Natural killer cell (primary cell): ENCODE measurements at regions not wholly inside any gene's neighbourhood (a gene's known extent, or its start where the extent isn't known, plus 50 kb on each side); places are given as distances from the start of the nearest gene placed in this dataset.
A peak's percentile ranks its signal among the peaks of the same experiment; 100 is the strongest.

ENCODE experiments used
- ATAC-seq, 3 donors: fragments of 150-1000 bp in 2 of 3; fragments of 200-7000 bp in 1 of 3; cut with Tn5 transposase; 1 replicate in 1 of 3; 2 replicates in 2 of 3; pipeline ENCODE4 v1.10.0; 2021; ENCODE audit warnings: mild to moderate bottlenecking in 2 of 3, moderate library complexity in 2 of 3
- DNase-seq, 2 donors: peaks; one replicate each; pipeline versions ENCODE4 v3.0.0 to v3.0.0-alpha.2; 2013 to 2021; ENCODE audit warnings: mixed read lengths in 1 of 2
- H3K27ac ChIP-seq: one replicate; pipeline ENCODE4 v1.5.1; 2013; ENCODE audit warnings: mild to moderate bottlenecking, low read length
- H3K27me3 ChIP-seq: one replicate; pipeline ENCODE4 v1.6.1; 2013; ENCODE audit warnings: low read length; ENCODE audit not compliant: control insufficient read depth, insufficient read depth
- H3K36me3 ChIP-seq: one replicate; pipeline ENCODE4 v1.6.1; 2013; ENCODE audit warnings: low read length; ENCODE audit not compliant: control insufficient read depth, insufficient read depth
- H3K4me1 ChIP-seq: one replicate; pipeline ENCODE4 v1.6.1; 2013; ENCODE audit warnings: low read length; ENCODE audit not compliant: control insufficient read depth, insufficient read depth
- H3K4me3 ChIP-seq: one replicate; pipeline ENCODE4 v1.5.1; 2013; ENCODE audit warnings: low read length
- H3K9me3 ChIP-seq: one replicate; pipeline ENCODE4 v1.6.1; 2013; ENCODE audit warnings: low read length; ENCODE audit not compliant: control insufficient read depth, insufficient read depth
- H3K27ac Mint-ChIP-seq, 2 donors: one replicate each; pipeline ENCODE4 v1.8.0; 2022; ENCODE audit warnings: mild to moderate bottlenecking in 2 of 2, mixed read lengths in 2 of 2, moderate library complexity in 1 of 2
- H3K27me3 Mint-ChIP-seq, 2 donors: one replicate each; pipeline ENCODE4 v1.8.0; 2022; ENCODE audit warnings: low read depth in 2 of 2, mixed read lengths in 2 of 2
- H3K36me3 Mint-ChIP-seq: one replicate; pipeline ENCODE4 v1.8.0; 2022; ENCODE audit warnings: mixed read lengths
- H3K4me1 Mint-ChIP-seq, 2 donors: one replicate each; pipeline ENCODE4 v1.8.0; 2022; ENCODE audit warnings: mixed read lengths in 2 of 2
- H3K4me3 Mint-ChIP-seq: one replicate; pipeline ENCODE4 v1.8.0; 2022; ENCODE audit warnings: mild to moderate bottlenecking, moderate library complexity, mixed read lengths
- H3K9me3 Mint-ChIP-seq, 2 donors: one replicate each; pipeline ENCODE4 v1.8.0; 2022; ENCODE audit warnings: mixed read lengths in 2 of 2
- CTCF ChIP-seq: fragments of 200-600 bp; IDR thresholded peaks from one replicate; pipeline ENCODE4 v1.8.0; 2022; ENCODE audit warnings: antibody characterized with exemption
- WGBS: methylation state at CpG from one replicate; pipeline ENCODE4 v1.1.7; 2013; ENCODE audit warnings: missing lambda C conversion rate; ENCODE audit not compliant: insufficient coverage; 5-methylcytosine and 5-hydroxymethylcytosine counted together
- intact Hi-C: fragments of 100-400 bp; cut with micrococcal nuclease; formaldehyde crosslinking; loops from one replicate; pipeline ENCODE4 v1.14.2; 2022

GRCh38 chr15:66851311-66852063 is 149.5 kb downstream of the SMAD6 start:
- H3K27me3 Mint-ChIP-seq = peaks cover 3 to 6% of the 10 kb centered on the region in 2 donors
- intact Hi-C loops = loop anchor here (1.0 kb wide), 1 partner anchor 248 kb away; no protein-coding TSS in a partner anchor
- H3K4me3 Mint-ChIP-seq = peak overlapping the region; percentile 17
- Histone ChIP-seq H3K27me3 (no peaks in the 10 kb centered on the region), H3K27ac (no peak overlapping the region), H3K4me3 (no peak overlapping the region), H3K4me1 (peaks cover 6% of the 10 kb centered on the region), H3K36me3 (no peaks in the 10 kb centered on the region), H3K9me3 (no peaks in the 10 kb centered on the region)
- TF ChIP-seq CTCF = peak; percentile 94
- H3K9me3 Mint-ChIP-seq = no peaks in the 10 kb centered on the region
- ATAC-seq (peak; percentile 87 to 100 (median 99)), DNase-seq (peak; percentile 65 to 84)
- WGBS = 24% methylated on average over 26 of the region's 26 CpGs
- no peak overlapping the region for H3K27ac Mint-ChIP-seq
- peaks cover 12 to 14% of the 10 kb centered on the region in 2 donors for H3K4me1 Mint-ChIP-seq
- H3K36me3 Mint-ChIP-seq = no peaks in the 10 kb centered on the region

GRCh38 chr15:66852064-66852905 is 150.2 kb downstream of the SMAD6 start:
- peaks cover 12 to 14% of the 10 kb centered on the region in 2 donors for H3K4me1 Mint-ChIP-seq
- no peak overlapping the region for H3K27ac Mint-ChIP-seq
- H3K9me3 Mint-ChIP-seq = no peaks in the 10 kb centered on the region
- H3K4me3 Mint-ChIP-seq = no peak overlapping the region
- Histone ChIP-seq H3K27ac (no peak overlapping the region), H3K9me3 (no peaks in the 10 kb centered on the region), H3K36me3 (no peaks in the 10 kb centered on the region), H3K4me3 (no peak overlapping the region), H3K4me1 (peaks cover 6% of the 10 kb centered on the region), H3K27me3 (no peaks in the 10 kb centered on the region)
- no peak for ATAC-seq
- H3K36me3 Mint-ChIP-seq = no peaks in the 10 kb centered on the region
- peaks cover 6 to 10% of the 10 kb centered on the region in 2 donors for H3K27me3 Mint-ChIP-seq
- no peak for DNase-seq
- WGBS = 92% methylated on average over 25 of the region's 25 CpGs
- TF ChIP-seq CTCF = no peak
- intact Hi-C loops = no loop called here

- Mint-ChIP-seq H3K27me3 (peaks cover 8 to 14% of the 10 kb centered on the region in 2 donors), H3K4me1 (peaks cover 12 to 14% of the 10 kb centered on the region in 2 donors), H3K36me3 (no peaks in the 10 kb centered on the region), H3K9me3 (no peaks in the 10 kb centered on the region), H3K4me3 (no peak overlapping the region), H3K27ac (no peak overlapping the region)
- no peak overlapping the region for H3K27ac ChIP-seq
- TF ChIP-seq CTCF = no peak
- no peak overlapping the region for H3K4me3 ChIP-seq
- H3K27me3 ChIP-seq = no peaks in the 10 kb centered on the region
- H3K4me1 ChIP-seq = peaks cover 6% of the 10 kb centered on the region
- intact Hi-C loops = no loop called here
- no peak for DNase-seq
- H3K36me3 ChIP-seq = no peaks in the 10 kb centered on the region
- no peak for ATAC-seq
- 90% methylated on average over 22 of the region's 23 CpGs for WGBS
- H3K9me3 ChIP-seq = no peaks in the 10 kb centered on the region
These were observed 152.3 kb downstream of the SMAD6 start for GRCh38 chr15:66854012-66854965.
